GM21529 (cell line): ENCODE measurements at regions not wholly inside any gene's neighbourhood (a gene's known extent, or its start where the extent isn't known, plus 50 kb on each side); places are given as distances from the start of the nearest gene placed in this dataset.
"Not testable (repeated sequence)": the region's sequence is repeated elsewhere in the genome, so short reads cannot be mapped to it uniquely, and the experiment has no call there.

Experiments used
- ATAC-seq: cut with Tn5 transposase; IDR thresholded peaks from one replicate; pipeline ENCODE4 v1.9.1; 2021; ENCODE audit not compliant: unreplicated experiment

DNA sequence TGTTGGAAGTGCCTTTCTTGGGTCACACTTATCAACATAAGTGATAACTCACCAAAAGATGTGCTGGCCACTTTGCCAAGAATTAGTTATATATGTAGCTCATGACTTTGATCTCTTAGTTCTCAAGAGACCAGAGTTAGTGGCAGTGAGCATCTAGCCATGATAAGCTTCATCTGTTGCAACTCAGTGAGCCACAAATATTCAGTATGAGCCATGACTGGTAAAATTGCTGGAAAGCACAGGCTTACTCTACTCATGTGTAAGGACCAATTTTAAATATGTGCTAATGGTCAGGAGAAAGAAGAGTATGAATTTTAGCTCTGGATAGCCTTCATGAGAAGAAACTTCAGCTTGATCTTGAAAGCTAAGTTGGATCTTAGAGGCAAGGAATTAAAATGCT, 59.4 kb upstream of the TLL1 start:
- ATAC-seq: no peak

DNA sequence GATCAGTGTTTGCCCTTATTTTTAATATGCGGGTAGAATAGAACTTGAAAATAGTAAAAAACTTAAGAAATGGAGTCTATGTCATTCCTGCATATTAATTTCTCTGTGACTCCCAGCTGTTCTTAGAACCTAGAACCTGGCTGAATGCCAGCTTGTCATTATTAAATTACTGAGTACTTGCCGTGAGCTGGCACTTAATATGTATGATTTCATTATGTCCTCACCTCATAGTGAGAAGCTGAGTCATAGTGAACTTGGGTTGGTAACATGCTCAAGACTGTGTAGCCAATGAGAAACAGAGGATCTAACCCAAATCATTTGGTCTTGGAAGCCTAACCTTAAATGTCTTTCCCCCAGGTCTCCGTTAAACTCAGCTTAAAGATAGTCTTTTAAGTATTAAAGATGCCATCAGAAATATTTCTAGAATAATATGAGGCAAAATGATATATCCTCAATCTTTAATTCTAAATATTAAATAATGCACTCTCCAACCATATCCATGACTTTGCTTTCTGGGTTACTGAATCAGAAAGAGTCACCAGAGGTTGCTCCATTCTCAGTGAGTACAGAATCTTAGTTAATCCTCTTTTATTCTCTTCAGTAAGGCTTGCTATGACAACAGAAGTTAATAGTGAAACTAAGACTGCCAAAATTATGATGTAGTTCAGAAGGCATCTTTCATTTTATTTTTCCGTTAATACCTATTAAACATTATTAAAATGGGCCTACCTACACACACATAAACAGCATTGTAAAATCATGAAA, 58.6 kb upstream of the TLL1 start:
- no peak for ATAC-seq

DNA sequence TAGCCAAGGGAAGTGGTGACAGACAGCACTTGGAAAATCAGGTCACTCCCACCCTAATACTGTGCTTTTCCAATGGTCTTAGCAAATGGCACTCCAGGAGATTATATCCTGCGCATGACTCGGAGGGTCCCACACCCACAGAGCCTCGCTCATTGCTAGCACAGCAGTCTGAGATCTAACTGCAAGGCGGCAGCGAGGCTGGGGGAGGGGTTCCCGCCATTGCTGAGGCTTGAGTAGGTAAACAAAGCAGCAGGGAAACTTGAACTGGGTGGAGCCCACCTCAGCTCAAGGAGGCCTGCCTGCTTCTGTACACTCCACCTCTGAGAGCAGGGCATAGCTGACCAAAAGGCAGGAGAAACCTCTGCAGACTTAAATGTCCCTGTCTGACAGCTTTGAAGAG, 53.9 kb upstream of the TLL1 start:
- not testable (repeated sequence) for ATAC-seq
